8988T (cell line): ENCODE measurements at regions not wholly inside any gene's neighbourhood (a gene's known extent, or its start where the extent isn't known, plus 50 kb on each side); places are given as distances from the start of the nearest gene placed in this dataset.
"Not testable (repeated sequence)": the region's sequence is repeated elsewhere in the genome, so short reads cannot be mapped to it uniquely, and the experiment has no call there.

ENCODE experiments used
- DNase-seq: peaks from one replicate; pipeline ENCODE4 v3.0.0; 2011

- DNase-seq, result no peak
Measured at GRCh38 chr17:64723781-64724180, 61.7 kb upstream of the SMURF2 start.

GRCh38 chr17:64721556-64721955, 59.4 kb upstream of the SMURF2 start:
- not testable (repeated sequence) for DNase-seq

GRCh38 chr17:64720253-64720652, 58.1 kb upstream of the SMURF2 start:
- not testable (repeated sequence) for DNase-seq

- not testable (repeated sequence) for DNase-seq
Measured at GRCh38 chr17:64719517-64719916, 57.4 kb upstream of the SMURF2 start.

GRCh38 chr17:64718816-64719215, 56.7 kb upstream of the SMURF2 start:
- not testable (repeated sequence) for DNase-seq

GRCh38 chr17:64718058-64718457, 56.0 kb upstream of the SMURF2 start:
- no peak for DNase-seq

GRCh38 chr17:64716496-64716895, 54.4 kb upstream of the SMURF2 start:
- not testable (repeated sequence) for DNase-seq

GRCh38 chr17:64713786-64714185, 51.7 kb upstream of the SMURF2 start:
- DNase-seq, result not testable (repeated sequence)

GRCh38 chr17:64712557-64713351, 50.6 kb upstream of the SMURF2 start:
- DNase-seq, result not testable (repeated sequence)
